ENCODE measurements at regions not wholly inside any gene's neighbourhood (a gene's known extent, or its start where the extent isn't known, plus 50 kb on each side); places are given as distances from the start of the nearest gene placed in this dataset.

DNA sequence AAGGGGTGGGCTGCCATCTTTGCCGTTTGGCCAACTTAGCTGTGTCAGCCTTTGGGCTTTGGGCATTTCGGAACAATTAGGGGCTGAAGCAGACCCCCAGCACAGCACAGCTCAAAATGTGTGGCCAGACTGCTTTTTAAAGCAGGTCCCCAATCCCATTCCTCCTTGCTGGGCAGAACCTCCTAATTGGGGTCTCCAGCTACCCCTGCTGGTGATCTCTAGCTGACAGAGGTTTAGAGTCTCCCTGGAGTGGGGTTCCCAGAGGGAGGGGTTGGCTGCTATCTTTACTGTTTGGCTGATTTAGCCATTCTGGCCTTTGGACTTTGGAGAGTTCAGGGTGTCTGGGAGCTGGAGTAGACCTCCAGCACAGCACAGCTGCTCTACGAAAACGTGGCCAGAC lies 71.5 kb upstream of the LHCGR start:
- H4K8ac ChIP-seq (replicated peaks; ENCODE audit: insufficient read length, low read depth, low read length), result no peak overlapping the region
- no peaks in the 10 kb centered on the region for H3K79me2 ChIP-seq (ENCODE audit: insufficient read depth, low read length)
- H3K4ac ChIP-seq (ENCODE audit: low read depth, low read length), result no peak overlapping the region
- H3K4me1 ChIP-seq (ENCODE audit: insufficient read depth, low read length), result no peaks in the 10 kb centered on the region; the same call in 1 of the 2 replicates
- no peak overlapping the region for H3K14ac ChIP-seq (ENCODE audit: insufficient read depth, low read length)
- no peaks in the 10 kb centered on the region for H3K4me1 Mint-ChIP-seq
- TF ChIP-seq CTCF (conservative IDR thresholded peaks at IDR 0.05), result peak; percentile 32; the same call in 1 of the 3 replicates
- H3K18ac ChIP-seq (ENCODE audit: insufficient read length, low read depth, low read length), result no peak overlapping the region
- no peaks in the 10 kb centered on the region for H3K9me3 ChIP-seq (ENCODE audit: control insufficient read depth, low read depth, low read length)
- no peak overlapping the region for H2AK5ac ChIP-seq (ENCODE audit: insufficient read length, low read length)
- H3K27me3 ChIP-seq (ENCODE audit: insufficient read depth, low read length), result no peaks in the 10 kb centered on the region
- no peak overlapping the region for H2BK15ac ChIP-seq (ENCODE audit: low read depth, low read length)
- H2BK120ac ChIP-seq (ENCODE audit: low read depth, low read length, poor library complexity, severe bottlenecking), result no peak overlapping the region
- no peak overlapping the region for H3K27ac ChIP-seq (ENCODE audit: insufficient read length, low read depth, low read length)
- H2AFZ ChIP-seq (ENCODE audit: low read length), result no peak overlapping the region
- H3T11ph ChIP-seq (ENCODE audit: low read length), result no peak overlapping the region
- no peaks in the 10 kb centered on the region for H3K27me3 Mint-ChIP-seq (ENCODE audit: low read depth)
- no peak overlapping the region for H3K27ac Mint-ChIP-seq
- H2BK12ac ChIP-seq (ENCODE audit: insufficient read length, low read depth, low read length), result no peak overlapping the region
- H3K9ac ChIP-seq (ENCODE audit: extremely low read depth, insufficient read length, low read length), result no peak overlapping the region
- no peak overlapping the region for H3K56ac ChIP-seq (ENCODE audit: insufficient read length, low read depth, low read length)
- DNase-seq, result no peak
- no peaks in the 10 kb centered on the region for H4K20me1 ChIP-seq (ENCODE audit: control insufficient read depth, insufficient read depth, insufficient read length)
- no peaks in the 10 kb centered on the region for H3K23me2 ChIP-seq (ENCODE audit: insufficient read length, low read depth, low read length, poor library complexity, severe bottlenecking)
- no peak overlapping the region for H4K91ac ChIP-seq (ENCODE audit: insufficient read length, low read depth, low read length)
- no peaks in the 10 kb centered on the region for H3K79me1 ChIP-seq (ENCODE audit: insufficient read depth, low read depth, low read length, poor library complexity, severe bottlenecking)
- WGBS (ENCODE audit: extremely low coverage, insufficient read length, low lambda C conversion rate), result no CpG with 5 or more reads among the region's 4 CpGs
- peaks cover 0 to 2% of the 10 kb centered on the region in 2 experiments; a peak in 2 of 5 replicates for H3K9me3 Mint-ChIP-seq
- H3K23ac ChIP-seq (ENCODE audit: insufficient read length, low read depth, low read length), result no peak overlapping the region
- H3K36me3 Mint-ChIP-seq (ENCODE audit: insufficient read depth in 1 of 3, low read depth in 3 of 3), result no peaks in the 10 kb centered on the region
- H2BK20ac ChIP-seq (ENCODE audit: low read depth, low read length, poor library complexity, severe bottlenecking), result no peak overlapping the region
- no peak overlapping the region for H4K5ac ChIP-seq (ENCODE audit: insufficient read length, low read depth, low read length)
- H3K4me2 ChIP-seq (ENCODE audit: insufficient read depth, insufficient read length, low read length), result no peak overlapping the region
- no peak overlapping the region for H2BK5ac ChIP-seq (ENCODE audit: insufficient read length, low read length)
- H3K4me3 Mint-ChIP-seq, result no peak overlapping the region
